K562 (cell line): ENCODE measurements at regions not wholly inside any gene's neighbourhood (a gene's known extent, or its start where the extent isn't known, plus 50 kb on each side); places are given as distances from the start of the nearest gene placed in this dataset.

Experiments
- ARID1B ChIP-seq: fragments of 450-650 bp; IDR thresholded peaks from 2 replicates; pipeline ENCODE4 v1.6.1; 2016; ENCODE audit warnings: antibody characterized with exemption, mild to moderate bottlenecking, inconsistent platforms
- BCOR ChIP-seq: fragments of 450-650 bp; IDR thresholded peaks from 2 replicates; pipeline ENCODE4 v1.6.1; 2016
- BRD4 ChIP-seq: fragments of 200-600 bp; sonication (generic); IDR thresholded peaks from 2 replicates; pipeline ENCODE4 v1.6.1; 2017; ENCODE audit warnings: inconsistent platforms
- ELF4 ChIP-seq: fragments of 450-650 bp; formaldehyde crosslinking; IDR thresholded peaks from 2 replicates; pipeline ENCODE4 v1.4.0; 2022; ENCODE audit warnings: missing genetic modification characterization
- ESRRA ChIP-seq: fragments of 450-650 bp; IDR thresholded peaks from 2 replicates; pipeline ENCODE4 v1.6.1; 2014; ENCODE audit warnings: low read depth, mild to moderate bottlenecking, moderate library complexity, borderline replicate concordance
- ETV1 ChIP-seq: fragments of 450-650 bp; conservative IDR thresholded peaks from 2 replicates; pipeline ENCODE4 v1.6.1; 2016; ENCODE audit warnings: missing genetic modification characterization, control low read depth, low read depth, missing compliant biosample characterization
- GTF2B ChIP-seq: IDR thresholded peaks from 2 replicates; pipeline ENCODE4 v1.6.1; 2011; ENCODE audit not compliant: insufficient read length; ENCODE audit errors: extremely low read depth
- GTF2E2 ChIP-seq: fragments of 200-800 bp; sonication (Bioruptor generic); IDR thresholded peaks from 2 replicates; pipeline ENCODE4 v1.6.1; 2016; ENCODE audit warnings: missing genetic modification characterization, missing compliant biosample characterization
- HDAC8 ChIP-seq: fragments of 450-650 bp; IDR thresholded peaks from 2 replicates; pipeline ENCODE4 v1.6.1; 2016; ENCODE audit warnings: mild to moderate bottlenecking, missing genetic modification characterization, moderate library complexity, missing compliant biosample characterization
- HNRNPK ChIP-seq: fragments of 200-400 bp; formaldehyde crosslinking; IDR thresholded peaks from one replicate; pipeline ENCODE4 v1.6.1; 2018; ENCODE audit warnings: mild to moderate bottlenecking, low read depth, low read length; ENCODE audit not compliant: poor library complexity, severe bottlenecking
- HOXB6 ChIP-seq: fragments of 250-450 bp; sonication (Bioruptor Pico); IDR thresholded peaks from 2 replicates; pipeline ENCODE4 v1.5.1; 2022; ENCODE audit warnings: mild to moderate bottlenecking, borderline replicate concordance
- KDM1A ChIP-seq, 2 experiments: fragments of 450-650 bp; IDR thresholded peaks; 2 replicates each; pipeline ENCODE4 v1.6.1; 2016; ENCODE audit warnings: mild to moderate bottlenecking in 2 of 2
- L3MBTL2 ChIP-seq: fragments of 450-650 bp; IDR thresholded peaks from 2 replicates; pipeline ENCODE4 v1.6.1; 2016; ENCODE audit warnings: mild to moderate bottlenecking, moderate library complexity
- POLR2AphosphoS5 ChIP-seq: IDR thresholded peaks from 2 replicates; pipeline ENCODE4 v1.6.1; 2011; ENCODE audit warnings: mild to moderate bottlenecking, low read depth, low read length, moderate library complexity; ENCODE audit not compliant: control insufficient read depth, insufficient read depth
- RAD21 ChIP-seq, 2 experiments: fragments of 250-450 bp in 1 of 2; fragments of 450-650 bp in 1 of 2; sonication (Bioruptor Pico) in 1 of 2; formaldehyde crosslinking in 1 of 2; IDR thresholded peaks in 1 of 2; conservative IDR thresholded peaks in 1 of 2; 2 replicates each; pipeline versions ENCODE4 v1.4.0 to v1.8.0; 2020 to 2022; ENCODE audit warnings: mild to moderate bottlenecking in 2 of 2, moderate library complexity in 1 of 2
- SMARCA4 ChIP-seq: fragments of 450-650 bp; IDR thresholded peaks from 2 replicates; pipeline ENCODE4 v1.6.1; 2016
- SREBF1 ChIP-seq: fragments of 150-350 bp; IDR thresholded peaks from 2 replicates; pipeline ENCODE4 v1.6.1; 2014; ENCODE audit warnings: antibody characterized with exemption, low read depth, low read length, borderline replicate concordance
- STAT5B ChIP-seq: fragments of 250-450 bp; sonication (Bioruptor Pico); IDR thresholded peaks from 2 replicates; pipeline ENCODE4 v1.8.0; 2021; ENCODE audit warnings: mild to moderate bottlenecking, inconsistent platforms
- THRAP3 ChIP-seq: fragments of 450-650 bp; IDR thresholded peaks from 2 replicates; pipeline ENCODE4 v1.6.1; 2016; ENCODE audit warnings: mild to moderate bottlenecking, inconsistent platforms, borderline replicate concordance
- TRIM28 ChIP-seq: fragments of 450-650 bp; IDR thresholded peaks from 2 replicates; pipeline ENCODE4 v1.6.1; 2017
- VEZF1 ChIP-seq: fragments of 200-800 bp; sonication (Bioruptor generic); IDR thresholded peaks from 2 replicates; pipeline ENCODE4 v1.6.1; 2017; ENCODE audit warnings: missing genetic modification characterization, missing compliant biosample characterization
- ZNF41 ChIP-seq: fragments of 250-450 bp; sonication (Bioruptor Pico); conservative IDR thresholded peaks from 2 replicates; pipeline ENCODE4 v1.4.0; 2020; ENCODE audit warnings: mild to moderate bottlenecking
- ZNF561 ChIP-seq: fragments of 450-650 bp; formaldehyde crosslinking; conservative IDR thresholded peaks from 2 replicates; pipeline ENCODE4 v1.4.0; 2020; ENCODE audit warnings: mild to moderate bottlenecking, moderate library complexity
- ZNF589 ChIP-seq: fragments of 200-800 bp; sonication (Bioruptor generic); IDR thresholded peaks from 2 replicates; pipeline ENCODE4 v1.6.1; 2016; ENCODE audit warnings: low read depth, missing genetic modification characterization, missing compliant biosample characterization
- TF ChIP-seq, protein P1 (sequence below): fragments of 250-450 bp; sonication (Bioruptor Pico); IDR thresholded peaks from 2 replicates; pipeline ENCODE4 v1.5.0; 2021; ENCODE audit warnings: mild to moderate bottlenecking, moderate library complexity

DNA sequence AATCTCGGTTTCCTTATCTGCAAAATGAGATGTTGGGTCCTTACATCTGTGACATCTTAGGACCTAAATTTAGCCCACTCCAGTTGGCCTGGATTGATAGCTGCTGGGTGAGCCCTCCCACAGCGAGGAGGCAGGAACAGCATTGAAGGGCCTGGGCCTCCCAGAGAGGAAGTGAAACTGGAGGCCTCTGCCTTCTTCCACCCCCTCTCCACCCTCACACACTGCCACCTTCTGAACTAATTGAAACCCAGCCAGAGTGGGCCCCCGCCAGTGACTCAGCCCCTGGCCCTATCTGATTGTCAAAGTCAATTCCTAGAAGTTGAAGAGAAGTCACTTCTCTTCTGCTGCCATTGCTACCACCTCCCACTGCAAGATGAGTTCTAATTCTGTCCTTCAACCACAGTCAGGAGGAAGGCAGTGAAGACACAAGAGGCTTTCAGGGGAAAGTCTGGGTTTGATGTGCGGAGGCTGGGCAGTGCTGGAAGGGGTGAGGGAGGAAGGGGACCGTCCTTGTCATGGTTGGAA lies 55.2 kb upstream of the NEK6 start (continued):
- TF ChIP-seq, protein P1, sequence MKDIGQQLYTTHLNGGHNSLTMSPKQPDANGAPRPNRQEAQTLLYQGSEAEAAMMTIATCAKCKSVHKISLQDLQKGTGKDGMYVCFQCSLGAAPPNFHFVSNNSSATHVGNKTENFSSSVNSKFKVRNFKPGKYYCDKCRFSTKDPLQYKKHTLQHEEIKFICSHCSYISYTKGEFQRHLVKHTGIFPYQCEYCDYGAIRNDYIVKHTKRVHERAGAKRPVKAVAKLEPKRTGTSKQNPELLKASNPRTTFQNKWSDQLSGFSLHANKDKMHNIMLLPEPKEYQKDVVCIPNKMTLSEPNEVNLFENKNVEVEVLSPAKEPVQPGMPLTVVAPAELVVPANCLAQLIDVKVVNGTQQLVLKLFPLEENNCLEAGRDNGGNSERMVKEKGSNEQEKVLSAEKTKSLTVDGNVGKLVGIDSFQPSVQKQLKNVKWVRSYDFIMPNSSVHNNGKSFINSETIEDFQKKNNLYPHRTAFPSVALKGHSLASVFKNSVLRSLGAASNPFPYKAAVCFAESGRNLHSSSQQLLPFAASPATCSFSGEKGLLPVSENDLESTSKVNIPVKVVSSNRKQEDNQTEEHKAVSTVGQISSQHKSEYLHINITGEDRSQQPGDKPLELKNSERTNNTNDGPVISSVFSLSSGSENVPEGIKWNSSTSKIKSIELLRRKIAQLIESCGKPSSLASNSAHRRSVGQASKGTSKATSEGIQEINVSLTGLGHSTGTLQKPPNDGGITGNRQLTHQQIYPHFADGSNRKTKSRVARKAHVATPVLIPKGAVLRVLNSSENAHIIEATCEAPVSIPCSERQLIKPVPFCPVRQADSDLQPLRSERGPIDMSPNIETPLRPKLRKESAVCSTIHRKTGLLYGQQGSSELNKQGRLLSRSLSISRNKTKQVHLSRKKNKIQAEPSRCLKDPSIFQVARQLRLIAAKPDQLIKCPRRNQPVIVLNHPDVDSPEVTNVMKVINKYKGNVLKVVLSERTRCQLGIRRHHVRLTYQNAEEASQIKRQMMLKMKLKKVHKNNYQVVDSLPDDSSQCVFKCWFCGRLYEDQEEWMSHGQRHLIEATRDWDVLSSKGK (CRISPR knock-in tag), result no peak
- peak; percentile 94 for TF ChIP-seq VEZF1 (CRISPR knock-in tag)
- TF ChIP-seq KDM1A (IDR thresholded peaks at IDR 0.05), result peak; percentile 98 to 99
- peak; percentile 33 to 62; a peak in 3 of 4 replicates for TF ChIP-seq RAD21 (CRISPR knock-in tag; conservative IDR thresholded peaks at IDR 0.05 in 1 of 2, IDR thresholded peaks at IDR 0.05 in 1 of 2)
- peak; percentile 57; the same call in 1 of the 2 replicates for TF ChIP-seq L3MBTL2
- no peak; the same call in 1 of the 2 replicates for TF ChIP-seq ZNF41 (CRISPR knock-in tag)
- no peak; the same call in 1 of the 2 replicates for TF ChIP-seq ZNF589 (CRISPR knock-in tag)
- TF ChIP-seq GTF2B, result no peak
- TF ChIP-seq HOXB6, result no peak
- TF ChIP-seq POLR2AphosphoS5, result peak; percentile 73; the same call in 1 of the 2 replicates
- no peak for TF ChIP-seq ZNF561
- TF ChIP-seq ETV1 (tag), result peak; percentile 78
- no peak for TF ChIP-seq ELF4 (CRISPR knock-in tag)
- TF ChIP-seq THRAP3, result no peak
- TF ChIP-seq BRD4, result no peak
- no peak for TF ChIP-seq HDAC8
- TF ChIP-seq ARID1B, result peak; percentile 96
- TF ChIP-seq BCOR, result peak; percentile 45; the same call in 1 of the 2 replicates
- no peak for TF ChIP-seq SREBF1
- peak; percentile 97 for TF ChIP-seq SMARCA4
- 0 out of 2 replicates have a peak, but pooled peaks have one; percentile 23 for TF ChIP-seq TRIM28
- no peak for TF ChIP-seq STAT5B
- no peak for TF ChIP-seq GTF2E2 (tag)
- TF ChIP-seq ESRRA, result peak; percentile 66; the same call in 1 of the 2 replicates
- TF ChIP-seq HNRNPK, result no peak
